Kidney (tissue), 13 donors: ENCODE measurements at regions not wholly inside any gene's neighbourhood (a gene's known extent, or its start where the extent isn't known, plus 50 kb on each side); places are given as distances from the start of the nearest gene placed in this dataset.

ENCODE experiments used
- DNase-seq, 5 donors: peaks; one replicate each; pipeline ENCODE4 v3.0.0-alpha.2; 2013 to 2020
- FAIRE-seq: peaks from 2 replicates; lab custom pipeline; 2012; peaks lifted over from hg19 to GRCh38; lab: Jason Lieb, UNC
- H3K27ac ChIP-seq, 2 donors: one replicate each; pipeline ENCODE4 v1.7.0; 2013; ENCODE audit warnings: low read depth in 2 of 2, low read length in 2 of 2, inconsistent platforms in 1 of 2
- H3K27me3 ChIP-seq: one replicate; pipeline ENCODE4 v1.7.1; 2013; ENCODE audit warnings: low read length, inconsistent platforms; ENCODE audit not compliant: control insufficient read depth, insufficient read depth
- H3K36me3 ChIP-seq, 3 donors: one replicate each; pipeline versions ENCODE4 v1.7.0 to v1.7.1; 2013; ENCODE audit warnings: low read length in 3 of 3, control low read depth in 1 of 3, inconsistent platforms in 1 of 3; ENCODE audit not compliant: insufficient read depth in 3 of 3, control insufficient read depth in 2 of 3
- H3K4me1 ChIP-seq, 3 donors: one replicate each; pipeline versions ENCODE4 v1.7.0 to v1.7.1; 2013; ENCODE audit warnings: low read length in 3 of 3, inconsistent platforms in 1 of 3, low read depth in 1 of 3; ENCODE audit not compliant: control insufficient read depth in 2 of 3, insufficient read depth in 2 of 3
- H3K4me3 ChIP-seq, 3 donors: one replicate each; pipeline versions ENCODE4 v1.7.0 to v1.8.1; 2013; ENCODE audit warnings: low read length in 3 of 3, control low read depth in 1 of 3, inconsistent platforms in 1 of 3
- H3K9ac ChIP-seq, 3 donors: one replicate each; pipeline versions ENCODE4 v1.7.0 to v1.7.1; 2013; ENCODE audit warnings: low read length in 3 of 3, control low read depth in 1 of 3, inconsistent platforms in 1 of 3
- H3K9me3 ChIP-seq, 3 donors: one replicate each; pipeline versions ENCODE4 v1.7.0 to v1.7.1; 2013; ENCODE audit warnings: low read length in 3 of 3, control low read depth in 1 of 3, inconsistent platforms in 1 of 3; ENCODE audit not compliant: control insufficient read depth in 2 of 3, insufficient read depth in 1 of 3
- intact Hi-C: fragments of 100-400 bp; cut with DNase I; formaldehyde crosslinking; loops from one replicate; pipeline ENCODE4 v1.11.1; 2022
- TF ChIP-seq, protein P1 (sequence below): IDR thresholded peaks from 3 replicates; pipeline ENCODE4 v1.5.1; 2012; ENCODE audit warnings: mild to moderate bottlenecking, moderate library complexity, borderline replicate concordance; ENCODE audit not compliant: insufficient read depth; ENCODE audit errors: extremely low read depth
- donor health status: control.
- donor health status: control.
- donor health status: control.
- donor health status: control.
- donor health status: control.
- donor health status: DM: yes; HTN: yes; CAD: no.
- donor health status: Normal renal cell carcinoma (clear cell type).

DNA sequence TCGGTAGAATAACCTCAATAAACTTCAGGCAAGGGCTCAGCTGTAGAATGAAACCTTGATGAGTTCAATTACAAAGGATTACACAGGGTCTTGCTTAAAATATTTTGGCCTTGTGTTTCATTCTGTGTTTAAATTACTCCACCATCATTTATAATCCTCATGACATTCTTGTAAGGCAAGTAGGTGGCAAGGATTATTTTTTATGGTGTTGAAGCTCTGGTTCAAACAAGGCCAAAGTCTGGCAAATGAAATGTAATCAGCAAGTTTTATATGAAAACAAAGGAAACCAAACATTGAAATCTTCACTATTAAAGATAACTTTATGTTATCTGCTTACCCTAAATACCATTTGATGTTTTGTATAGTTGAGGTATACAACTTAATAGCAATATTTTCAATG, 221.3 kb upstream of the HES1 start:
- H3K36me3 ChIP-seq: no peaks in the 10 kb centered on the region
- H3K27me3 ChIP-seq: no peaks in the 10 kb centered on the region
- TF ChIP-seq, protein P1, sequence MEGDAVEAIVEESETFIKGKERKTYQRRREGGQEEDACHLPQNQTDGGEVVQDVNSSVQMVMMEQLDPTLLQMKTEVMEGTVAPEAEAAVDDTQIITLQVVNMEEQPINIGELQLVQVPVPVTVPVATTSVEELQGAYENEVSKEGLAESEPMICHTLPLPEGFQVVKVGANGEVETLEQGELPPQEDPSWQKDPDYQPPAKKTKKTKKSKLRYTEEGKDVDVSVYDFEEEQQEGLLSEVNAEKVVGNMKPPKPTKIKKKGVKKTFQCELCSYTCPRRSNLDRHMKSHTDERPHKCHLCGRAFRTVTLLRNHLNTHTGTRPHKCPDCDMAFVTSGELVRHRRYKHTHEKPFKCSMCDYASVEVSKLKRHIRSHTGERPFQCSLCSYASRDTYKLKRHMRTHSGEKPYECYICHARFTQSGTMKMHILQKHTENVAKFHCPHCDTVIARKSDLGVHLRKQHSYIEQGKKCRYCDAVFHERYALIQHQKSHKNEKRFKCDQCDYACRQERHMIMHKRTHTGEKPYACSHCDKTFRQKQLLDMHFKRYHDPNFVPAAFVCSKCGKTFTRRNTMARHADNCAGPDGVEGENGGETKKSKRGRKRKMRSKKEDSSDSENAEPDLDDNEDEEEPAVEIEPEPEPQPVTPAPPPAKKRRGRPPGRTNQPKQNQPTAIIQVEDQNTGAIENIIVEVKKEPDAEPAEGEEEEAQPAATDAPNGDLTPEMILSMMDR: no peak
- intact Hi-C loops: no loop called here
- no peak overlapping the region for H3K9ac ChIP-seq
- H3K4me3 ChIP-seq: no peak overlapping the region
- no peaks in the 10 kb centered on the region for H3K9me3 ChIP-seq
- DNase-seq: no peak
- H3K27ac ChIP-seq: no peak overlapping the region
- no peak for FAIRE-seq
- H3K4me1 ChIP-seq: peaks cover 0 to 6% (median 0%) of the 10 kb centered on the region in 3 donors

GRCh38 chr3:193915099-193915498, 220.8 kb upstream of the HES1 start:
- intact Hi-C loops: no loop called here
- no peak overlapping the region for H3K9ac ChIP-seq
- no peak for DNase-seq
- TF ChIP-seq, protein P1: no peak
- H3K27ac ChIP-seq: no peak overlapping the region
- no peak for FAIRE-seq
- H3K9me3 ChIP-seq: no peaks in the 10 kb centered on the region
- peaks cover 0 to 6% (median 0%) of the 10 kb centered on the region in 3 donors for H3K4me1 ChIP-seq
- no peaks in the 10 kb centered on the region for H3K36me3 ChIP-seq
- H3K4me3 ChIP-seq: no peak overlapping the region
- no peaks in the 10 kb centered on the region for H3K27me3 ChIP-seq

DNA sequence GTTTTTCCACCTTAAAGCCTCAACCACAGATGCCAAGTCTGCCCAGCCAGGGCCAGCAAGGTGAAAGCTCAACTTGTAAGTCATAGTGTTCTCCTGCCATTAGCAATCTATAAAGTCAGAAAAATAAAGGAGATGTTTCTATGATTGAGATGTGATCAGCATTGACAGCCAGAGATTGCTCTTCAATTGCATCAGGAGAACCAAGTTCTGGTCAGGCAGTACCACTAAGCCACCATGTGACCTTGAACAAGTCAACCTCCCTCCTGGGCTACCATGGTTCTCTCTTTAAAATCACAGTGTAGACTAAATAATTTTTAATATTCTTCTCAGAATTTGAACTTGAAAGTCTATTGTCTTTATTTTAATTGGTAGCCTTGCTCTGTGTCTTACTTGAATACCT, 220.3 kb upstream of the HES1 start:
- FAIRE-seq (no peak), DNase-seq (no peak)
- Histone ChIP-seq H3K36me3 (no peaks in the 10 kb centered on the region), H3K9ac (no peak overlapping the region), H3K9me3 (no peaks in the 10 kb centered on the region), H3K4me3 (no peak overlapping the region), H3K4me1 (peaks cover 0 to 6% (median 0%) of the 10 kb centered on the region in 3 donors), H3K27me3 (no peaks in the 10 kb centered on the region), H3K27ac (no peak overlapping the region)
- intact Hi-C loops: no loop called here
- TF ChIP-seq, protein P1: no peak

GRCh38 chr3:193917158-193917557, 218.8 kb upstream of the HES1 start:
- Histone ChIP-seq H3K4me3 (no peak overlapping the region), H3K36me3 (no peaks in the 10 kb centered on the region), H3K9me3 (no peaks in the 10 kb centered on the region), H3K9ac (no peak overlapping the region), H3K27ac (no peak overlapping the region), H3K27me3 (no peaks in the 10 kb centered on the region), H3K4me1 (no peaks in the 10 kb centered on the region)
- no peak for DNase-seq
- intact Hi-C loops: no loop called here
- no peak for FAIRE-seq
- TF ChIP-seq, protein P1: no peak
